ENCODE measurements at regions not wholly inside any gene's neighbourhood (a gene's known extent, or its start where the extent isn't known, plus 50 kb on each side); places are given as distances from the start of the nearest gene placed in this dataset.

- Histone ChIP-seq H2AFZ (no peak overlapping the region), H3K9ac (no peak overlapping the region), H4K20me1 (ENCODE audit: insufficient read depth) (no peaks in the 10 kb centered on the region), H3K27ac (no peak overlapping the region), H3K4me1 (ENCODE audit: insufficient read depth) (peaks cover 20% of the 10 kb centered on the region), H3K79me2 (ENCODE audit: insufficient read depth) (no peaks in the 10 kb centered on the region), H3F3A (ENCODE audit: insufficient read depth) (peaks cover 14% of the 10 kb centered on the region; the same call in 1 of the 2 replicates), H3K9me2 (ENCODE audit: insufficient read depth) (no peaks in the 10 kb centered on the region), H3K4me2 (ENCODE audit: unreplicated experiment) (no peak overlapping the region), H3K27me3 (replicated peaks; ENCODE audit: insufficient read depth) (no peaks in the 10 kb centered on the region), H3K4me3 (no peak overlapping the region), H3K36me3 (ENCODE audit: low read depth) (no peaks in the 10 kb centered on the region), H3K9me3 (ENCODE audit: low read depth) (no peaks in the 10 kb centered on the region)
- DNase-seq = peak; percentile 23
- 21 to 24% methylated on average over 5 of the region's 5 CpGs for WGBS, 2 experiments (ENCODE audit: low coverage in 1 of 2, low lambda C conversion rate in 2 of 2, missing lambda C conversion rate in 2 of 2)
- no peak for TF ChIP-seq EZH2phosphoT487 (IDR thresholded peaks at IDR 0.05; ENCODE audit: insufficient read depth, low read depth)
- TF ChIP-seq EZH2 (IDR thresholded peaks at IDR 0.05; ENCODE audit: insufficient read depth, poor library complexity, severe bottlenecking) = no peak
- in situ Hi-C loops (cut with MboI) = no loop called here
Observed at GRCh38 chr1:219790834-219791615, 137.3 kb downstream of the SLC30A10 start.

- WGBS, 2 experiments (ENCODE audit: low coverage in 1 of 2, low lambda C conversion rate in 2 of 2, missing lambda C conversion rate in 2 of 2) = 65 to 69% methylated on average over 4 of the region's 4 CpGs
- H4K20me1 ChIP-seq (ENCODE audit: insufficient read depth) = no peaks in the 10 kb centered on the region
- no peak overlapping the region for H3K27ac ChIP-seq
- H3K4me1 ChIP-seq (ENCODE audit: insufficient read depth) = peaks cover 20% of the 10 kb centered on the region
- H3K4me2 ChIP-seq (ENCODE audit: unreplicated experiment) = no peak overlapping the region
- no peak for DNase-seq
- no peaks in the 10 kb centered on the region for H3K36me3 ChIP-seq (ENCODE audit: low read depth)
- H3K9ac ChIP-seq = no peak overlapping the region
- no peaks in the 10 kb centered on the region for H3K79me2 ChIP-seq (ENCODE audit: insufficient read depth)
- no peaks in the 10 kb centered on the region for H3K9me3 ChIP-seq (ENCODE audit: low read depth)
- no peaks in the 10 kb centered on the region for H3K9me2 ChIP-seq (ENCODE audit: insufficient read depth)
- no peaks in the 10 kb centered on the region for H3K27me3 ChIP-seq (replicated peaks; ENCODE audit: insufficient read depth)
- no peak overlapping the region for H2AFZ ChIP-seq
- peaks cover 14% of the 10 kb centered on the region; the same call in 1 of the 2 replicates for H3F3A ChIP-seq (ENCODE audit: insufficient read depth)
- TF ChIP-seq EZH2 (IDR thresholded peaks at IDR 0.05; ENCODE audit: insufficient read depth, poor library complexity, severe bottlenecking) (no peak), EZH2phosphoT487 (IDR thresholded peaks at IDR 0.05; ENCODE audit: insufficient read depth, low read depth) (no peak)
- no peak overlapping the region for H3K4me3 ChIP-seq
- in situ Hi-C loops (cut with MboI) = no loop called here
Observed at GRCh38 chr1:219788700-219789099, 139.7 kb downstream of the SLC30A10 start.

DNA sequence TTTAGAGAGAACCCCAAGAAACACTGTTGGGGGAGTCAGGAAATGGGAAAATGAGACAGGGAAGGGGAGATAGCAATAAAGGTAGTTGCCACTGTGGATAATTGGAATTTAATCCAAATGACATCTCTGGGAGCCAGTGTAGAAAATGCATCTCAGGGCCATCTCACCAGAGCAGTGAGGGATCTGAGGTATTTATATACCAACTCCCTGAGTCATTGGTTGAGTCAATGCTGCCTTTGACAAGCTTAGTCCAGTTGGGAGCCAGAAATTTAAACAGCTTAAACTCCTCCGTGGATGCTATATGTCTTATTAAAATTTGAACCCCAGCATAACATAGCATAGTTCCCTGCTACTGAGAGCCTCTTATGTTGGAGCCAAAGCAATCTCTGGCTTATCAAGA, 140.3 kb downstream of the SLC30A10 start:
- peak; percentile 36 for DNase-seq
- no peak overlapping the region for H3K9ac ChIP-seq

GRCh38 chr1:219784660-219785381, 143.5 kb downstream of the SLC30A10 start:
- H3K9ac ChIP-seq = no peak overlapping the region
- no peaks in the 10 kb centered on the region for H3F3A ChIP-seq (ENCODE audit: insufficient read depth)
- in situ Hi-C loops (cut with MboI) = no loop called here
- H3K9me2 ChIP-seq (ENCODE audit: insufficient read depth) = no peaks in the 10 kb centered on the region
- 15 to 21% methylated on average over 8 of the region's 8 CpGs for whole genome bisulfite sequencing, 2 experiments (ENCODE audit: low coverage in 1 of 2, low lambda C conversion rate in 2 of 2, missing lambda C conversion rate in 2 of 2)
- no peak overlapping the region for H3K4me3 ChIP-seq
- no peak for TF ChIP-seq EZH2phosphoT487 (IDR thresholded peaks at IDR 0.05; ENCODE audit: insufficient read depth, low read depth)
- no peak for TF ChIP-seq EZH2 (IDR thresholded peaks at IDR 0.05; ENCODE audit: insufficient read depth, poor library complexity, severe bottlenecking)
- no peaks in the 10 kb centered on the region for H3K9me3 ChIP-seq (ENCODE audit: low read depth)
- H3K36me3 ChIP-seq (ENCODE audit: low read depth) = no peaks in the 10 kb centered on the region
- no peaks in the 10 kb centered on the region for H3K79me2 ChIP-seq (ENCODE audit: insufficient read depth)
- H3K4me1 ChIP-seq (ENCODE audit: insufficient read depth) = no peaks in the 10 kb centered on the region
- no peaks in the 10 kb centered on the region for H4K20me1 ChIP-seq (ENCODE audit: insufficient read depth)
- DNase-seq = no peak
- H3K4me2 ChIP-seq (ENCODE audit: unreplicated experiment) = no peak overlapping the region
- no peak overlapping the region for H2AFZ ChIP-seq
- H3K27me3 ChIP-seq (replicated peaks; ENCODE audit: insufficient read depth) = no peaks in the 10 kb centered on the region
- no peak overlapping the region for H3K27ac ChIP-seq

More for the DNA sequence above, 140.3 kb downstream of the SLC30A10 start:
- Histone ChIP-seq H4K20me1 (ENCODE audit: insufficient read depth) (no peaks in the 10 kb centered on the region), H3K79me2 (ENCODE audit: insufficient read depth) (no peaks in the 10 kb centered on the region), H3K9me2 (ENCODE audit: insufficient read depth) (no peaks in the 10 kb centered on the region), H3K4me3 (no peak overlapping the region), H2AFZ (no peak overlapping the region), H3F3A (ENCODE audit: insufficient read depth) (peaks cover 14% of the 10 kb centered on the region; the same call in 1 of the 2 replicates), H3K27ac (no peak overlapping the region), H3K4me1 (ENCODE audit: insufficient read depth) (peaks cover 20% of the 10 kb centered on the region), H3K9me3 (ENCODE audit: low read depth) (no peaks in the 10 kb centered on the region), H3K27me3 (replicated peaks; ENCODE audit: insufficient read depth) (no peaks in the 10 kb centered on the region), H3K4me2 (ENCODE audit: unreplicated experiment) (no peak overlapping the region), H3K36me3 (ENCODE audit: low read depth) (no peaks in the 10 kb centered on the region)
- WGBS, 2 experiments (ENCODE audit: low coverage in 1 of 2, low lambda C conversion rate in 2 of 2, missing lambda C conversion rate in 2 of 2) = 47 to 72% methylated on average over 1 of the region's 1 CpG
- in situ Hi-C loops (cut with MboI) = no loop called here
- TF ChIP-seq EZH2phosphoT487 (IDR thresholded peaks at IDR 0.05; ENCODE audit: insufficient read depth, low read depth) (no peak), EZH2 (IDR thresholded peaks at IDR 0.05; ENCODE audit: insufficient read depth, poor library complexity, severe bottlenecking) (no peak)
